Stimulated activated naive CD8-positive, alpha-beta T cell treated with anti-CD3 and anti-CD28 coated beads, Interleukin-15, amount 100 ng/mL, for 72 hours (primary cell): ENCODE measurements at regions not wholly inside any gene's neighbourhood (a gene's known extent, or its start where the extent isn't known, plus 50 kb on each side); places are given as distances from the start of the nearest gene placed in this dataset.
"Not testable (repeated sequence)": the region's sequence is repeated elsewhere in the genome, so short reads cannot be mapped to it uniquely, and the experiment has no call there.

Experiments used
- ATAC-seq: fragments of 150-1000 bp; cut with Tn5 transposase; 2 replicates; pipeline ENCODE4 v1.10.0; 2021; ENCODE audit warnings: mild to moderate bottlenecking, moderate library complexity
- DNase-seq, 2 donors: peaks; one replicate each; pipeline ENCODE4 v3.0.0; 2021 to 2022
- H3K27ac Mint-ChIP-seq, 2 donors: one replicate each; pipeline ENCODE4 v1.8.0; 2022; ENCODE audit warnings: mild to moderate bottlenecking in 2 of 2, mixed read lengths in 2 of 2, moderate library complexity in 2 of 2
- H3K27me3 Mint-ChIP-seq: one replicate; pipeline ENCODE4 v1.8.0; 2022; ENCODE audit warnings: mixed read lengths
- H3K4me1 Mint-ChIP-seq: one replicate; pipeline ENCODE4 v1.8.0; 2022; ENCODE audit warnings: mild to moderate bottlenecking, mixed read lengths
- H3K4me3 Mint-ChIP-seq, 2 donors: one replicate each; pipeline ENCODE4 v1.8.0; 2022; ENCODE audit warnings: mild to moderate bottlenecking in 2 of 2, mixed read lengths in 2 of 2, moderate library complexity in 1 of 2
- H3K9me3 Mint-ChIP-seq, 2 donors: one replicate each; pipeline ENCODE4 v1.8.0; 2022; ENCODE audit warnings: mixed read lengths in 2 of 2

- H3K4me3 Mint-ChIP-seq = no peak overlapping the region
- H3K27me3 Mint-ChIP-seq = no peaks in the 10 kb centered on the region
- H3K4me1 Mint-ChIP-seq = no peaks in the 10 kb centered on the region
- no peak for DNase-seq
- no peak overlapping the region for H3K27ac Mint-ChIP-seq
- H3K9me3 Mint-ChIP-seq = peaks cover 15 to 24% of the 10 kb centered on the region in 2 donors
- no peak for ATAC-seq
These were observed 489.4 kb upstream of the ZP4 start for GRCh38 chr1:238380167-238380566.

GRCh38 chr1:238379446-238379845 is 488.7 kb upstream of the ZP4 start:
- not testable (repeated sequence) for H3K27ac Mint-ChIP-seq, H3K4me3 Mint-ChIP-seq, H3K27me3 Mint-ChIP-seq, DNase-seq, H3K4me1 Mint-ChIP-seq, ATAC-seq
- H3K9me3 Mint-ChIP-seq = peaks cover 14 to 24% of the 10 kb centered on the region in 2 donors

GRCh38 chr1:238377280-238377919 is 486.7 kb upstream of the ZP4 start:
- H3K27me3 Mint-ChIP-seq = no peaks in the 10 kb centered on the region
- H3K4me3 Mint-ChIP-seq = no peak overlapping the region
- H3K27ac Mint-ChIP-seq = no peak overlapping the region

GRCh38 chr1:238370599-238370998 is 479.9 kb upstream of the ZP4 start:
- H3K27me3 Mint-ChIP-seq = no peaks in the 10 kb centered on the region
- no peaks in the 10 kb centered on the region for H3K4me1 Mint-ChIP-seq
- no peak for DNase-seq
- H3K27ac Mint-ChIP-seq = no peak overlapping the region
- peaks cover 18 to 25% of the 10 kb centered on the region in 2 donors for H3K9me3 Mint-ChIP-seq
- no peak overlapping the region for H3K4me3 Mint-ChIP-seq
- no peak for ATAC-seq

More at GRCh38 chr1:238377280-238377919, 486.7 kb upstream of the ZP4 start:
- Mint-ChIP-seq H3K9me3 (peaks cover 6 to 24% of the 10 kb centered on the region in 2 donors), H3K4me1 (no peaks in the 10 kb centered on the region)
- ATAC-seq = no peak
- DNase-seq = no peak

GRCh38 chr1:238364214-238364892 is 473.6 kb upstream of the ZP4 start:
- Mint-ChIP-seq H3K9me3 (peaks cover 7 to 11% of the 10 kb centered on the region in 2 donors), H3K4me3 (no peak overlapping the region), H3K27me3 (no peaks in the 10 kb centered on the region), H3K4me1 (no peaks in the 10 kb centered on the region), H3K27ac (no peak overlapping the region)
- DNase-seq = no peak
- ATAC-seq = no peak

GRCh38 chr1:238360474-238360873 is 469.8 kb upstream of the ZP4 start:
- DNase-seq = no peak
- no peak overlapping the region for H3K4me3 Mint-ChIP-seq
- no peaks in the 10 kb centered on the region for H3K27me3 Mint-ChIP-seq
- H3K27ac Mint-ChIP-seq = no peak overlapping the region
- peaks cover 5 to 9% of the 10 kb centered on the region in 2 donors for H3K9me3 Mint-ChIP-seq
- ATAC-seq = no peak
- H3K4me1 Mint-ChIP-seq = no peaks in the 10 kb centered on the region

GRCh38 chr1:238350471-238350870 is 459.7 kb upstream of the ZP4 start:
- ATAC-seq (no peak), DNase-seq (no peak)
- H3K27ac Mint-ChIP-seq = no peak overlapping the region

DNA sequence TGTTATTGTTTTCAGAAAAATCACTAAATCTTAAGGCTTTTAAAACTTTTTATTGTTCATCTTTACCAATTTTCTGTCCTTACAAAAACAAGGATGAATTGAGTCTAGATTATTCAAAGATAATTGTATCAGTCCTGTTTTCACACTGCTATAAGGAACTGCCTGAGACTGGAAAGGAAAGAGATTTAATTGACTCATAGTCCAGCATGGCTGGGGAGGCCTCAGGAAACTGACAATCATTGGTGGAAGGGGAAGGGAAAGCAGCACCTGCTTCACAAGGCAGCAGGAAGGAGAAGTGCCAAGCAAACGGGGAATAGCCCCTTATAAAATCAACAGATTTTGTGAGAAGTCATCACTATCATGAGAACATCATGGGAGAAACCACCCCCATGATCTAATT is 455.6 kb upstream of the ZP4 start:
- H3K27me3 Mint-ChIP-seq = no peaks in the 10 kb centered on the region
- no peak for ATAC-seq
- no peak for DNase-seq
- H3K4me3 Mint-ChIP-seq = no peak overlapping the region
- H3K9me3 Mint-ChIP-seq = peaks cover 0 to 9% of the 10 kb centered on the region in 2 donors
- no peak overlapping the region for H3K27ac Mint-ChIP-seq
- no peaks in the 10 kb centered on the region for H3K4me1 Mint-ChIP-seq

More at GRCh38 chr1:238350471-238350870, 459.7 kb upstream of the ZP4 start:
- Mint-ChIP-seq H3K9me3 (peaks cover 11 to 16% of the 10 kb centered on the region in 2 donors), H3K27me3 (no peaks in the 10 kb centered on the region), H3K4me1 (no peaks in the 10 kb centered on the region), H3K4me3 (no peak overlapping the region)

DNA sequence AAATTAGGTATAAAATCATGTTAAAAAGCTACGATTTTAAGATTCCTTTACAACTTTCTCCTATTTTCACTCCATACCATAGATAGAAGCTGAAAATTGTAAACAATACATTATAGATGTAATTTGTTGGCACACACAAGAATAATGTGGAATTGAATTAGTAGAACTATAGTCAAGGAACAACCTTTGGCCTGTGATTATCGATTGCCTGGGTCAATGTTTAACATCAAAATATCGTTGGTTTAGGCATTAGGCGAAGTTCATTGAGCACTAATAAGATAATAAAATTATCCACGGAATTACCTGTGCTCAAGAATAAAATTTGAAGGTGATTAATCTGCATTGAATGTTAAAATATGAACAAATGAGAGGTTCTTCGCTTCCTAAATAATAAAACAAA is 455.1 kb upstream of the ZP4 start:
- Mint-ChIP-seq H3K27me3 (no peaks in the 10 kb centered on the region), H3K4me3 (no peak overlapping the region), H3K27ac (no peak overlapping the region), H3K9me3 (peaks cover 0 to 9% of the 10 kb centered on the region in 2 donors), H3K4me1 (no peaks in the 10 kb centered on the region)
- ATAC-seq (no peak), DNase-seq (no peak)

- Mint-ChIP-seq H3K4me1 (no peaks in the 10 kb centered on the region), H3K9me3 (peaks cover 7 to 9% of the 10 kb centered on the region in 2 donors), H3K4me3 (no peak overlapping the region), H3K27me3 (no peaks in the 10 kb centered on the region), H3K27ac (no peak overlapping the region)
- DNase-seq (no peak), ATAC-seq (no peak)
These were observed 453.1 kb upstream of the ZP4 start for GRCh38 chr1:238343852-238344251.

DNA sequence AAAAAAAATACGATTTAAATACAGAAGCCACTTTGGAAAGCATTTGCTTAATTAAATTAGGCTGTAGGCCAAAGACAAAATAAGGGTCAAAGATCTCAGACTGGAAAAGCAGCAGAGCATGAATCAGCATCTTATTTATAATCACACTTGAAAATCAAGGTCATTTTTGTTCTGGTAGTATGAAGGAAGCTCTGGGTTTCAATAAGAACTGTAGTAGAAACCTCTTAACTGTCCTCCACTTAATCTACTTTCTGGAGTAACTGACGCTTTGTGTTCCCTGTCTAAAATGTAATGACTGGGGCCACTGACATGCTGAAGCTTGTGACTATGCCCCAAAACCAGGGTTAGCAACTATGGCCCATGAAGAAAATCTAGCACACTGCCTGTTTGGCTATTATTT is 450.7 kb upstream of the ZP4 start:
- Mint-ChIP-seq H3K27ac (no peak overlapping the region), H3K27me3 (no peaks in the 10 kb centered on the region), H3K9me3 (peaks cover 16 to 18% of the 10 kb centered on the region in 2 donors), H3K4me3 (no peak overlapping the region), H3K4me1 (no peaks in the 10 kb centered on the region)
- no peak for ATAC-seq
- no peak for DNase-seq

DNA sequence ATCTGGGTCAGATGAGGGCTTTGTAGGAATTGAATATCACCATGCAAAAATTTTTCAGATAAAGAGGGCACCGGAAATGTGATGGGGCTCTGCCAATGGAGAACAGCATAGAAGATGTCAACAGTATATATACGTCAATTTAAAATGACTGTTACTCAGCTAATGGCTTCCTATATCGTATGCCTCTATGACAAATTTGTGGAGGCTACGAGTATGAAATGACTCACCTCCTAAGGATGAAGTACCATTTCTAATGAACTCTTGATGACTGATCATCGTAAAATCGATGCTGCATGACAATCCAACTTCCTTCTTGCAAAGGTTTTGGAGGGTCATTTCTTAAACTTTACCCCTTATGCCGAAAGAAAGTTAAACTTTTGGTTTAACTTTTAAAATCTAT is 450.3 kb upstream of the ZP4 start:
- ATAC-seq (no peak), DNase-seq (no peak)
- Mint-ChIP-seq H3K27ac (no peak overlapping the region), H3K4me1 (no peaks in the 10 kb centered on the region), H3K4me3 (no peak overlapping the region), H3K9me3 (peaks cover 16 to 21% of the 10 kb centered on the region in 2 donors), H3K27me3 (no peaks in the 10 kb centered on the region)

DNA sequence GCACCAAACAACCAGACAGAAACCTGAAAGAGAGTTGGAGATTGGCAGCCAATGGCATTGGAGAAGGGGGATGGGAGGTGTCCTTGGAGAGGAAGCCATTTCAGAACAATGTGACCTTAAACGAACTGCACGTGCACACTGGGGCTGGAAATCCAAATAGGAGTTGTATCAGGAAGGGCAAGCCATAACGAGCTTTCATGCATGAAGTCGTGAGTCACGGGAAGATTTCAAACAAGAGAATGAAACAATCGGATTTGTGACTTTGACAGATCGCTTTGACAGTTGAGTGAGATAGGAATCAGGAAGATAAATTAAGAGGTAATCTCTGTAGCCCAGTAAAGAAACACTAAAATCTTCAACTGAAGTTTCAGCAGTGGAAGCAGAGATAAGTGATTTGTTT is 445.8 kb upstream of the ZP4 start:
- Mint-ChIP-seq H3K4me3 (no peak overlapping the region), H3K4me1 (no peaks in the 10 kb centered on the region), H3K27ac (no peak overlapping the region), H3K27me3 (no peaks in the 10 kb centered on the region), H3K9me3 (peaks cover 12 to 21% of the 10 kb centered on the region in 2 donors)
- no peak for ATAC-seq
- no peak for DNase-seq

DNA sequence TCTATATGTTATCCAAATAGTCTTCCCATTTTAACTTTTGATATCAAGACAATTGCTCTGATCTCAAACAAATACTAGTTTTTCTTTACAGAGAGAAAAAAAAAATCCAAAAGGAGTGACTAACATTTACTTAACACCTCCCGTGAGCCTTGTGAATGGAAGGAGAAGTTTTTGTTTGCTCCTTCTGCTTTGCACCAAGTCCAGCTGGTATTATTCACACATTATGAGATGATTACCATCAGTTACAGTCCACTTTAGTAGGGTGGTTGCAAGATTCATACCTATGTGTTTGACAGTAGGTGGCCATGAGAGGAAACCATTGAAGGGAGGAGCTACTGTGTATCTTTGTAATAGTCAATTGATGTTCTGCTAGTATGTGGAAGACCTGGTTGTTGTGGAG is 443.4 kb upstream of the ZP4 start:
- no peak for DNase-seq
- no peaks in the 10 kb centered on the region for H3K27me3 Mint-ChIP-seq
- H3K9me3 Mint-ChIP-seq = peaks cover 14 to 20% of the 10 kb centered on the region in 2 donors
- H3K4me3 Mint-ChIP-seq = no peak overlapping the region
- no peak for ATAC-seq
- no peaks in the 10 kb centered on the region for H3K4me1 Mint-ChIP-seq
- no peak overlapping the region for H3K27ac Mint-ChIP-seq

- Mint-ChIP-seq H3K27ac (no peak overlapping the region), H3K4me1 (no peaks in the 10 kb centered on the region), H3K4me3 (no peak overlapping the region), H3K27me3 (no peaks in the 10 kb centered on the region), H3K9me3 (peaks cover 9 to 10% of the 10 kb centered on the region in 2 donors)
- no peak for DNase-seq
- no peak for ATAC-seq
These were observed 440.8 kb upstream of the ZP4 start for GRCh38 chr1:238331557-238331956.

- Mint-ChIP-seq H3K27ac (no peak overlapping the region), H3K9me3 (peaks cover 9 to 13% of the 10 kb centered on the region in 2 donors), H3K27me3 (no peaks in the 10 kb centered on the region), H3K4me1 (no peaks in the 10 kb centered on the region), H3K4me3 (no peak overlapping the region)
- no peak for ATAC-seq
- DNase-seq = no peak
These were observed 438.9 kb upstream of the ZP4 start for GRCh38 chr1:238329671-238330070.
